ENCODE measurements at regions not wholly inside any gene's neighbourhood (a gene's known extent, or its start where the extent isn't known, plus 50 kb on each side); places are given as distances from the start of the nearest gene placed in this dataset.

GRCh38 chr14:99011385-99011784, 260.6 kb downstream of the BCL11B start:
- Histone ChIP-seq H3K9me3 (no peaks in the 10 kb centered on the region), H3K27ac (no peak overlapping the region), H3K4me1 (replicated peaks) (no peaks in the 10 kb centered on the region), H3K4me3 (no peak overlapping the region), H3K27me3 (replicated peaks; ENCODE audit: insufficient read depth) (no peaks in the 10 kb centered on the region), H3K36me3 (no peaks in the 10 kb centered on the region)
- DNase-seq (ENCODE audit: low spot score), result no peak
- WGBS, result 94% methylated on average over 6 of the region's 6 CpGs
- TF ChIP-seq CTCF (IDR thresholded peaks at IDR 0.05) (no peak), POLR2AphosphoS5 (IDR thresholded peaks at IDR 0.05) (no peak), POLR2A (IDR thresholded peaks at IDR 0.05) (no peak)
- intact Hi-C loops (cut with DNase I), result no loop called here

- 88% methylated on average over 12 of the region's 12 CpGs for WGBS
- no peaks in the 10 kb centered on the region for H3K4me1 ChIP-seq (replicated peaks)
- H3K4me3 ChIP-seq, result no peak overlapping the region
- H3K36me3 ChIP-seq, result no peaks in the 10 kb centered on the region
- TF ChIP-seq POLR2AphosphoS5 (IDR thresholded peaks at IDR 0.05) (no peak), POLR2A (IDR thresholded peaks at IDR 0.05) (no peak), CTCF (IDR thresholded peaks at IDR 0.05) (no peak)
- H3K9me3 ChIP-seq, result no peaks in the 10 kb centered on the region
- H3K27me3 ChIP-seq (replicated peaks; ENCODE audit: insufficient read depth), result no peaks in the 10 kb centered on the region
- intact Hi-C loops (cut with DNase I), result no loop called here
- no peak for DNase-seq (ENCODE audit: low spot score)
- H3K27ac ChIP-seq, result no peak overlapping the region
Measured at GRCh38 chr14:99012703-99013102, 259.3 kb downstream of the BCL11B start.

GRCh38 chr14:99015833-99016232, 256.2 kb downstream of the BCL11B start:
- no peaks in the 10 kb centered on the region for H3K36me3 ChIP-seq
- no peaks in the 10 kb centered on the region for H3K4me1 ChIP-seq (replicated peaks)
- no peak for DNase-seq (ENCODE audit: low spot score)
- no peaks in the 10 kb centered on the region for H3K9me3 ChIP-seq
- WGBS, result 76% methylated on average over 13 of the region's 14 CpGs
- TF ChIP-seq POLR2A (IDR thresholded peaks at IDR 0.05) (no peak), CTCF (IDR thresholded peaks at IDR 0.05) (no peak), POLR2AphosphoS5 (IDR thresholded peaks at IDR 0.05) (no peak)
- intact Hi-C loops (cut with DNase I), result no loop called here
- H3K27me3 ChIP-seq (replicated peaks; ENCODE audit: insufficient read depth), result no peaks in the 10 kb centered on the region
- H3K4me3 ChIP-seq, result no peak overlapping the region
- no peak overlapping the region for H3K27ac ChIP-seq

GRCh38 chr14:99023371-99023770, 248.6 kb downstream of the BCL11B start:
- WGBS, result 47% methylated on average over 1 of the region's 1 CpG
- intact Hi-C loops (cut with DNase I), result no loop called here

More at GRCh38 chr14:99023371-99023770, 248.6 kb downstream of the BCL11B start:
- no peaks in the 10 kb centered on the region for H3K36me3 ChIP-seq
- no peak for DNase-seq (ENCODE audit: low spot score)
- no peaks in the 10 kb centered on the region for H3K27me3 ChIP-seq (replicated peaks; ENCODE audit: insufficient read depth)
- TF ChIP-seq POLR2A (IDR thresholded peaks at IDR 0.05) (no peak), CTCF (IDR thresholded peaks at IDR 0.05) (no peak), POLR2AphosphoS5 (IDR thresholded peaks at IDR 0.05) (no peak)
- no peak overlapping the region for H3K27ac ChIP-seq
- no peak overlapping the region for H3K4me3 ChIP-seq
- H3K9me3 ChIP-seq, result no peaks in the 10 kb centered on the region
- no peaks in the 10 kb centered on the region for H3K4me1 ChIP-seq (replicated peaks)

Data from prostate gland (tissue), 2 donors.